ENCODE measurements at regions not wholly inside any gene's neighbourhood (a gene's known extent, or its start where the extent isn't known, plus 50 kb on each side); places are given as distances from the start of the nearest gene placed in this dataset.

GRCh38 chr11:69396948-69397307, 84.5 kb upstream of the LINC01488 start:
- no peak overlapping the region for H2AFZ ChIP-seq (ENCODE audit: low read depth, low read length)
- ATAC-seq (ENCODE audit: insufficient read depth, low read depth) (no peak), DNase-seq (no peak)
- H3K4me1 ChIP-seq (ENCODE audit: insufficient read depth, low read length): no peaks in the 10 kb centered on the region
- H3K4me3 ChIP-seq (ENCODE audit: low read depth in 1 of 2, low read length in 2 of 2): no peak overlapping the region
- TF ChIP-seq EZH2 (IDR thresholded peaks at IDR 0.05; ENCODE audit: borderline replicate concordance, low read depth, low read length, severe bottlenecking) (no peak), CTCF (IDR thresholded peaks at IDR 0.05; ENCODE audit: borderline replicate concordance, extremely low read depth, low read length, poor library complexity, severe bottlenecking) (no peak)
- H3K9me3 ChIP-seq (ENCODE audit: insufficient read depth, low read length, severe bottlenecking): no peaks in the 10 kb centered on the region
- H3K4me2 ChIP-seq (ENCODE audit: insufficient read depth, low read length): no peak overlapping the region
- H3K79me2 ChIP-seq (ENCODE audit: insufficient read depth, low read length): no peaks in the 10 kb centered on the region
- no peak overlapping the region for H3K9ac ChIP-seq (ENCODE audit: low read depth, low read length)
- no peaks in the 10 kb centered on the region for H3K36me3 ChIP-seq (ENCODE audit: insufficient read depth, low read length)
- peaks cover 4% of the 10 kb centered on the region for H3K27me3 ChIP-seq (ENCODE audit: insufficient read depth, low read length, poor library complexity)
- H4K20me1 ChIP-seq (ENCODE audit: insufficient read depth, low read length): no peaks in the 10 kb centered on the region
- H3K27ac ChIP-seq (ENCODE audit: low read length): no peak overlapping the region

DNA sequence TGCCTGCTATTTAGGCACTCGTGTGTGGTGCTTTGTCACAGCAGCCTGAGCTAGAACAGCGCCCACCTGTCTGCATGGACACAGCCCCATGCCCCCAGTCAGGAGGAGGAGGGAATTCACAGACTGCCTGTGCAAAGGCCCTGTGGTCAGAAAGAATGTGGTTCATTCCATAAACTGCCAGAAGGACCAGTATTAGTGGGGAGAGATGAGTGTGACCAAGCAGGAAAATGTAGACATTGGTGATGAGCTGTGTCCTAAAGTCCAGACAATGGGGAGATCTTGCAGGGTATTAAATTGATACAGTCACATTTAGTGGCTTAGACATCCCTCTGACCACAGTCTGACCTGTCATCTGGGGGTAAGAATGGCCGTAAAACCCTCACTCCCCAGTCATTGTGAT, 83.7 kb upstream of the LINC01488 start:
- Histone ChIP-seq H2AFZ (ENCODE audit: low read depth, low read length) (no peak overlapping the region), H3K4me1 (ENCODE audit: insufficient read depth, low read length) (no peaks in the 10 kb centered on the region), H3K4me2 (ENCODE audit: insufficient read depth, low read length) (no peak overlapping the region), H3K36me3 (ENCODE audit: insufficient read depth, low read length) (no peaks in the 10 kb centered on the region), H3K27me3 (ENCODE audit: insufficient read depth, low read length, poor library complexity) (peaks cover 4% of the 10 kb centered on the region), H4K20me1 (ENCODE audit: insufficient read depth, low read length) (no peaks in the 10 kb centered on the region), H3K27ac (ENCODE audit: low read length) (no peak overlapping the region), H3K4me3 (ENCODE audit: low read depth in 1 of 2, low read length in 2 of 2) (no peak overlapping the region), H3K9me3 (ENCODE audit: insufficient read depth, low read length, severe bottlenecking) (peaks cover 3% of the 10 kb centered on the region), H3K79me2 (ENCODE audit: insufficient read depth, low read length) (no peaks in the 10 kb centered on the region), H3K9ac (ENCODE audit: low read depth, low read length) (no peak overlapping the region)
- DNase-seq (no peak), ATAC-seq (ENCODE audit: insufficient read depth, low read depth) (no peak)
- TF ChIP-seq EZH2 (IDR thresholded peaks at IDR 0.05; ENCODE audit: borderline replicate concordance, low read depth, low read length, severe bottlenecking): no peak
- TF ChIP-seq CTCF (IDR thresholded peaks at IDR 0.05; ENCODE audit: borderline replicate concordance, extremely low read depth, low read length, poor library complexity, severe bottlenecking): no peak

GRCh38 chr11:69398529-69399492, 82.7 kb upstream of the LINC01488 start:
- Histone ChIP-seq H3K9me3 (ENCODE audit: insufficient read depth, low read length, severe bottlenecking) (peaks cover 4% of the 10 kb centered on the region), H3K36me3 (ENCODE audit: insufficient read depth, low read length) (no peaks in the 10 kb centered on the region), H3K27me3 (ENCODE audit: insufficient read depth, low read length, poor library complexity) (peaks cover 4% of the 10 kb centered on the region), H4K20me1 (ENCODE audit: insufficient read depth, low read length) (no peaks in the 10 kb centered on the region), H3K27ac (ENCODE audit: low read length) (no peak overlapping the region), H3K79me2 (ENCODE audit: insufficient read depth, low read length) (no peaks in the 10 kb centered on the region), H2AFZ (ENCODE audit: low read depth, low read length) (no peak overlapping the region), H3K4me2 (ENCODE audit: insufficient read depth, low read length) (no peak overlapping the region), H3K9ac (ENCODE audit: low read depth, low read length) (no peak overlapping the region), H3K4me1 (ENCODE audit: insufficient read depth, low read length) (no peaks in the 10 kb centered on the region), H3K4me3 (ENCODE audit: low read depth in 1 of 2, low read length in 2 of 2) (no peak overlapping the region)
- no peak for TF ChIP-seq CTCF (IDR thresholded peaks at IDR 0.05; ENCODE audit: borderline replicate concordance, extremely low read depth, low read length, poor library complexity, severe bottlenecking)
- TF ChIP-seq EZH2 (IDR thresholded peaks at IDR 0.05; ENCODE audit: borderline replicate concordance, low read depth, low read length, severe bottlenecking): no peak
- DNase-seq: no peak
- ATAC-seq (ENCODE audit: insufficient read depth, low read depth): no peak
